ENCODE measurements at regions not wholly inside any gene's neighbourhood (a gene's known extent, or its start where the extent isn't known, plus 50 kb on each side); places are given as distances from the start of the nearest gene placed in this dataset.

DNA sequence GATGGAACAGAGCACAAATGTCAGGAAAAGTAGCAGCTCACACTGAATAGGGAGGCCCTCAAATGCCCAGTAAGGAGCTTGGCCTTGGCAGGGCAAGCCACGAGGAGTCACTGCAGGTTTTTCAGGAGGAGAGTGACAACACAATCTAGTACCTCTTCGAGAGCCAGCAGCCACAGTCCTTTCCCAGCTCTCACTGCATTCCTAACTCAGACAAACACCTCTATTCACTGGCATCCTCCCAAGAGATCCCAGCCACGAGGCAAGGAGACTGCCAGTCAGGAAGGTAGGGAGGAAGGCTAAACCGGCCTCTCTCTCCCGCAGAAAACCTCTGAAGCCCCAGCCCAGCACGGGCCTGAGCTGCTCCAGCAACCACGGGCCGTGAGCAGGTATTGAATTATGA lies 146.0 kb upstream of the SMAD3 start:
- H3K4me3 ChIP-seq: no peak overlapping the region
- H3K27ac ChIP-seq: no peak overlapping the region

DNA sequence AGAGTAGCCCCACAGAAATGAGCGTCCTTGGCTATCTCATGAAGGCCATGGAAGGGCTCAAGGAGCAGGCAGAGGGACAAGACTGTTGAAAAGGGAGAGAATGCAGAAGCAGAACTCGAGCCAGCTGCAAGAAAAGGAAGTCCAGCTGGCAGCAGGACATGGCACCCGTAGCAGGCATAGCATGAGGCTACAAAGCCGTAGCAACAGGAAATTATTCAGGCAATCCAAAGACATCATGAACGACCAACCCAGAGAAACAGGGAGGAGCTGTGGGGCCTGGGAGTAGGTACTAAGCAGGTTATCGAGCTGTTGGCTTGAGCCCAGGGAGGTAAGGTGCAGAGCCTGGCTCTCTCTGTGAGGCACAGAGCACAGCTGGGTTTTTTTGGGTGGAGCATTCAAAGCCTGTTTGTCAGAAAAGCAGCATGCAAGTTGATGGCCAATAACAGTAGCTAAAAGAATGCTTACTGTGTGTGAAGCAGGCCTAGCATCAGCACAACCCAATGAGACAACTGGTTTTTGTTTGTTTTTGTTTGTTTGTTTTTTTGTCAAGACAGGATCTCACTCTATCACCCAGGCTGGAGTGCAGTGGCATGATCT lies 144.0 kb upstream of the SMAD3 start:
- Histone ChIP-seq H3K27ac (peak overlapping the region in 2 of 21 experiments; percentile 12 to 58), H3K4me3 (no peak overlapping the region)

DNA sequence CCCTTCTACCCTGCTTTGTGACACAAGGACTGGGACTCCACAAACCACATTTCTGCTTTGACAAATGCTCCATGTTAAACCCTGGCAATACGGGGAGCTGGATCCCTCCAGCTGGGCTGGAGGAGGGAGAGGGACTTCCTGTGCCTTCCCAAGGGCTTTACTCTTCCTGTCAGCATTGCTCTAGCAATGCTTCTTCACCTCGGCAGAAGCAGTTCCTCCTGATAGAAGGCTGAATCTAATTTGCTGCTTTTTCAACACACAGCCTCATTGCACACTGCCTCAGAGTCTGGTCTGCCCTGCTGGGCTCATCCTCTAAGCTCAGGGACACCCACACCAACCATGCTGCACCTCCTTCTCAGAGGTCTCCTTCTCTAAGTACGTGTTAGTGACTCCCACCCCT lies 142.8 kb upstream of the SMAD3 start:
- Histone ChIP-seq H3K27ac (no peak overlapping the region), H3K4me3 (no peak overlapping the region)

DNA sequence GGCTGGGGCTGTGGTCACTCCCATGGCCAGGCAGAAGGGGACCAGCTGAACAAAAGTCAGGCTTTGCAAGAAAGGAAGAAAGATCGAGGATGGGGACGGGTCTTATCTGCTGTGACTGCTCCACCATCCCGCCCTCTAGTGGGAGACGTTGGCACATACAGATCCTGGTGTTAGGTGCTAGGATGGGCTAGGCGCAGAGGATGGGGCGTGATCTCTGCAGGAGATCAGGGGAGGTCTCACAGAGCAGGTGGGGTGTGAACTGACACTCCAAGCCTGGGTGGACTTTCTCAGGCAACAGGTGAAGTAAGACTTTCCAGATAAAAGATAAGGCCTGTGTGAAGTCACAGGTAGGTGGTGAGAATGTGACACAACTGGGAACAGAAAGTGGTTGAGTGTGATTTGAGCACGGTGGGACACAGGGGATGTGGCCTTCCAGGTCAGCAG lies 141.9 kb upstream of the SMAD3 start:
- Histone ChIP-seq H3K27ac (no peak overlapping the region), H3K4me3 (no peak overlapping the region)

DNA sequence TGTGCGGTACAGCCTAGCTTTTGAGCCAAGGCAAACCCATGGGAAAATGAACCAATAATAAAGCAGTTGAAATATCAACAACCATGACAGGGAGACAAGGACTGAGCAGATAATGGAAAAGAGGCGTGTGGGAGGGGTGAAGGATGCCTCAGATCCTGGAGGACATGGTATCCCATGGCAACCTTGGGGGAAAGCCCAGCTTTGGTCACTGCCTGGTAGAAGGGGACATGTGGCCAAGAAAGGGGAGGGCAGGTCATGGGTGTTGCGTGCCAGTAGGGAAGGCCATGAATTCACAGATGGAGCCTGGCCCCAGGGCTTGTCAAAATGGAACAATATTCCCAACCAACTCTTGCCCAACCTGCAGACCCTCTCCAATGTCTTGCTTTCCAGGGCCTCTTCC lies 140.5 kb upstream of the SMAD3 start:
- Histone ChIP-seq H3K4me3 (no peak overlapping the region), H3K27ac (no peak overlapping the region)

DNA sequence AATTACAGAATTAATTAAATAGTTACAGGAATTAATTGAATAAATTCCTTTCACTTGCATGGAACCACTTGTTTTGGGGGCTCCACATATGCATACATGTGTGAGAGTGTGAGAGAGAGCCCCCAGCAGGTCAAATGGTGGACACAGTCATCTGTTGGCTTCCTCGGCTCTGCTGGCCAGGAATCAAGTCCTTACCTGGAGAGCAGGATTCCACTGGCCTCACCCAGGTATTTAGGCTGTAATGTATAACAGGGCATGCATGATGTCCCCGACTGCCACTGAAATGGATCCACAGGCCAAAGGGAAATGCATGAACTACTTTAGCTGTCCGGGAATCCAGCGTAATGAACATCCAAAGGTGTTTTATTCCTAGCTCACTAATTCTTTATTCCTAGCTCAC lies 139.7 kb upstream of the SMAD3 start:
- no peak overlapping the region for H3K4me3 ChIP-seq
- H3K27ac ChIP-seq: no peak overlapping the region

DNA sequence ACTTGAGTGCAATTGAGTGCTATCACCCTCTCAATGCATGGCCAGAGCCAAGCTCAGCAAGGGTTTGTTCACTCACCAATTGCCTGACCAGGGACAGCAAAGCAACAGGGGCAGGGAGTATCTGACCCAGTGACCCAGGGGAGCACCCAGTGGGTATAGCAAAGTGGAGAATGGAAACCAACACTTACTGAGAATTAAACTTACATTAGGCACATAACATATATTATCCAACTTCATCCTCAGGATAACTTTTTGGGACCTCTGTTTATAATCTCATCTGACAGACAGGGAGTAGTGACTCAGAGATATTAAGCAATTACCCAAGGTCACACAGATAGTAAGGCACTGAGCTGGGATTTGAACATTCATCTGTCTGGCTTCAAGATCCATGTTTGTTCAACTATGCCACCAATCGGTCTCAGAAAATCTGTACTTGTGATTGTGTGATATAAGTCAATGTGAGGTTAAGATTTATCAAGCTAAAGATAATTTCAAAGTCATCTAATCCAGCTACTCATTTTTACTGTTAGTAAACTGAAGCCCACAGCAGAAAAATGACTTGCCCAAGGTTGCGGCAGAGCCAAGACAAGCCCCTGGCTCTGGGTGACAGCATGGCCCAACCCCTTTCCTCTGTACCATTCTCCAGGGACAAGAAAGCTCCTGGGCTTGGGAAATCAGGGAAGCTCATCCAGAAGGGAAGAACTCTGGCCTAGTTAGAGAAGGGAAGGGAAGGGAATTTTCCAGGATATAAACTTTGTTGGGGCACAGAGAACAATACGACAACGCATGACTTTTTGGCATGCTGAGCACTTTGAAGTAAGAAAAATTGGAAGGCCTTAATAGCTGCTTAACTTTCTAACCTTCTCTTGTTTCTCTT lies 138.0 kb upstream of the SMAD3 start:
- no peak overlapping the region for H3K4me3 ChIP-seq
- peak overlapping the region in 1 of 21 experiments; percentile 20 for H3K27ac ChIP-seq

DNA sequence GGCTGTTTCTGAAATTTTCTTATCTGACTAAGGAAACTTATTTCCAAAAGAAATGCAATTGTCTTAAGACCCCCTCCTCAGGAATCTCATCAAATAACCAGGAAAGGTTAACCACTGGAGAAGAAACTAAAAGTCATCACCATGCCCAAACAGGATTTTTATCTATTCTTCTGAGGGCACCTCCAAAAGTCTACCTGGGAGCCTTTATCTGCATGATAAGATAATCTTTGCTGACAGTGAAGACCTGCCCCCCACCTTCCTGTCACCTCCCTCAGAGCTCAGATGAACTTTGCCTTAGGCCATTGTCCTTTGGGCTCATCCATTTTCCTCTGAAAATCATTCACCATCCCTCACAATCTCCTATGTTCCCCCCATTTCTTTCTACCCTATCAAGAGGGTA lies 137.3 kb upstream of the SMAD3 start:
- Histone ChIP-seq H3K27ac (peak overlapping the region in 1 of 21 experiments; percentile 20), H3K4me3 (no peak overlapping the region)

DNA sequence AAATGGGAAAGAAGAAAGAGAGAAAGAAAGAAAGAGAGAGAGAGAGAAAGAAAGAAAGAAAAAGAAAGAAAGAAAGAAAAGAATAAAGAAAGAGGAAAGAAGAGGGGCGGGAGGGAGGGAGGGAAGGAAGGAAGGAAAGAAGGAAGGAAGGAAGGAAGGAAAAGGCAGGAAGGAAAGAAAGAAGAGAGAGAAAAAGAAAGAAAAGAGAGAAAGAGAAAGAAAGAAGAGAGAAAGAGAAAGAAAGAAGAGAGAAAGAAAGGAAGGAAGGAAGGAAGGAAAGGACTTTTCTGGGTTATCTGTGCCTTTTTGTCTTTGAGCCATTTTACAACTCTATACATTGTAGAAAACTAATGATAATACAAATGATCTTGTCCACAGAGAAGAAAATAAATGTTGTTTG lies 136.6 kb upstream of the SMAD3 start:
- Histone ChIP-seq H3K27ac (no peak overlapping the region), H3K4me3 (no peak overlapping the region)

DNA sequence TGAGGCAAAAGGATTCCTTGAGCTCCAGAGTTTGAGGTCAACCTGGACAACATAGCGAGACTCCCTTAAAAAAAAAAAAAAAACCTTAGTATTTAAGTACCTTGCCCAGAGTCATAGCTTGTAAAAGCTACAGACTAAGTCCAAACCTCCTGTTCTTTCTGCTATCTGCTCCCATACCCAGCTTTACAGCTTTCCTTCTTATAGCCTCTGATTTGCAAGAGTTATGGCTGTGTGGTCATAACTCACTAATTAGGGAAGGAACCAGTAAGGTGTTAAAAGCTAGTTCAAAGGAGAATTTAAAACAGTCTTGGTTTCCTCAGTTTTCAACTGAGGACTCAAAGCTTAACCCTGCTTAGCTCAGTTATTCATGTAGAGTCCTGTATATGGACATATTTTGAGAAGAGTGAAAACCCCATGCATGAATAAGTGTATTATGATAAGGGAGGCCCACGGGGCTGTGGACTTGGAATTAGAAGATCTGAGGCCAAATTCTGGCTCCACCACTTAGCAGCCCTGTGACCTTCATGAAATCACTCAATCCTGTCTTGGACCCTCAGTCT lies 135.5 kb upstream of the SMAD3 start:
- H3K4me3 ChIP-seq: no peak overlapping the region
- no peak overlapping the region for H3K27ac ChIP-seq

DNA sequence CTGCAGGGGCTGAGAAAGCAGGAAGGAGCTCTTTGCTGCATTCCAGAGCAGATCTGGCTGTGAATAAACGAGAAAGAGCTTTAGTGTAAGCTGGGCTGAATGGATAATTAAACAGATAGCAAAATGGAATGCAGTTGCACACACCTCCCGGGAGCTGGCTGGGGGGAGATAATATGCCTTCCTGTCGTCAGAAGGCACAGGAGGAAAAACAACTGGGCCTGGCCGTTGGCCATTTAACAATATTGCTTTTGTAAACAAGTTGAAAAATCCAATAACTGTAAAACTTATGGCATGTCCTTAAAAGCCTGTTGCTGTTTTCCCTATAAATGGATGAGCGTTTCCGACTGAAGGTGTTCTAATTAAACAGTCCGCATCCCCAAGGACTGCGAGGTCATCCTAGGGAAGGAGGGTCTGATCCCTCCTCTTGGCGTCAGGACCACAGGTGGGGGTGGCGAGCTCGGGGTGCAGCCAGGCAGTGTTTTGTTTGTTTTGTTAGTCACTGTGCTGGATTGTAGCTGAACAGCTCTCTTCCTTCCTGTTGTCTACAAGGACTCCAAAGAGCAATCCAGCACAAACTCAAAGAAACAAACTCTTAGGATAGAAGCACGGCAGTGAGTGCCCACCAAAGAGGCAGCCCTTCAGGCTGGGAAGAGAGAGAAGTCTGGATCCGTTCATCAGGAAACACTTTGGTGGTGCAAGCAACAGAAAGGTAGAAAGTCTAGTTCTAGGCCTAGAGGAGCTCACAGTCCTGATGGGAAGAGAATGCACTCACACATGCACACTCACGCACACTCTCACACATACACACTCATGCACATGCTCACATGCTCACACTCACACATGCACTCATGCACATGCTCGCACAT lies 133.4 kb upstream of the SMAD3 start:
- Histone ChIP-seq H3K4me3 (no peak overlapping the region), H3K27ac (no peak overlapping the region)

DNA sequence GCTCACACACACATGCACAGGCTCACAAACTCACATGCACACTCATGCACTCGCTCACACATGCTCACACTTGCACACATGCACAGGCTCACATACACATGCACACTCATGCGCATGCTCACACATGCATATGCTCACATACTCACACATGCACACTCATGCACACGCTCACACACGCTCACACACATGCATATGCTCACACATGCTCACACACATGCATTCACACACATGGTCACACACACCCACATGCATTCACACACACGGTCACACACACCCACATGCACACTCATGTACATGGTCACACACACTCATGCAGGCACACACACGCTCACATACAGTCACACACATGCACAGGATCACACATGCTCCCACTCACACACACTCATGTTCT lies 132.8 kb upstream of the SMAD3 start:
- Histone ChIP-seq H3K4me3 (no peak overlapping the region), H3K27ac (no peak overlapping the region)

DNA sequence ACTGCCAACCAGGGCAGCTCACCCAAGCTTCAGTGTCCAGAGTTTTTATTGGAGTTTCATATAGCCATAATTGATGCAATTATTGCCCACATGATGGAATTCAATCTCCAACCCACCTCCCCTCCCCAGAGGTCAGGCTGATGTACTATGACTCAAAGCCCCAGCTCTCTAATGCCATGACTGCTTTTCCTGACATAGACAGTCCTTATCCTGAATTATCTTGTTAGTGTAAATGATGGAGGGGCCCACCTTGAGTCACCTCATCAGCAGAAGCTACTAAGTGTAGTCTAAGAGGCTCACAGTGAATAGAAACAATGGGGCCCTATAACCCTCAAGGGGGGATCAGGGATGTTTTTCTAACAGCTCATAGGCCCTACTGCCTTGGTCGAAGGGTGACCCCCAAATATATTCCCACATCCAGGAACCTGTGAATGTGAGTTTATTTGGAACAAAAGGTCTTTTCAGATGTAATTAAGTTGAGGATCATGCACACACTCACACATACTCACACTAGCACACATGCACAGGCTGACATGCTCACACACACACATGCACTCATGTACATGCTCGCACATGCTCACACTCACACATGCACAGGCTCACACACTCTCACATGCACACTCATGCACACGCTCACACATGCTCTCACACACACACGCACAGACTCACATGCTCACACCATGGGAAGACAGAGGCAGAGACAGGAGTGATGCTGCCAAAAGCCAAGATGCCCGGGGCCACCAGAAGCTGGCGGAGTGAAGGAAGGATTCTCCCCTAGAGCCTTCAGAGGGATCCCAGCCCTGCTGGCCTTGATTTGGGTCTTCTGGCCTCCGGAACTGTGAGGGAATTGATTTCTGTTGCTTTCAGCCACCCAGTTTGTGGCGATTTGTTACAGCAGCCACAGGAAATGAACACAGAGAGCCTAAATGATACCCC lies 131.2 kb upstream of the SMAD3 start:
- Histone ChIP-seq H3K4me3 (no peak overlapping the region), H3K27ac (no peak overlapping the region)

DNA sequence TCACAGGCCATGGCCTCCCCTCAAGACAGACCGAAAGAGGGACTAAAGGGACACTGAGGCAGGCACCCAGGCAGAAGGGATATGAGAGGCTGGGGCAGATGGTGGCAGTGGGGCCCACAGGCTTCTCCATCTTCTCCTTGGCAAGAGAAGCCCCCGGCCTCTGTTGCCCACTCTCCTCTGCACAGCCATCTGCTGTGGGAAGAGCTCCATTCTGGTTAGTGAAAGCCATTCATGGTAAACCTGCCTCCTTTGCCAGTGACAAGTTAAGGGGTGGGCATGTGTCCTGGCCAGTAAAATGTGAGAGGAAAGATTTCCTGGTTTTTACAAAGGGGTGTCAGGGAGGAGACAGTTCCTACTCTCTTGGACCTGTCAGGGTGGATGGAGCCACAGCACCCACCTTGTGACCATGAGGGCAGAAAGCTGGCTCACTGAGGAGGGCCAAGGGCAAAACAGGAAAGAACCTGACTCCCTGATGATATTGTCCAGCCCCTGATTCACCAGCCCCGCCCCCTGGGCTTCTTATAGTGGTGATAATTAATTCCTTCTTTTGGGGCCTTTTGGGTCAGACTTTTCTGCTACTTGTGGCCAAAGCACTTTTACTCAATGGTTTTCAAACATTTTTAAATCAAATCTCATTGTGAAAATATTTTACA lies 130.4 kb upstream of the SMAD3 start:
- H3K27ac ChIP-seq: no peak overlapping the region
- H3K4me3 ChIP-seq: no peak overlapping the region

DNA sequence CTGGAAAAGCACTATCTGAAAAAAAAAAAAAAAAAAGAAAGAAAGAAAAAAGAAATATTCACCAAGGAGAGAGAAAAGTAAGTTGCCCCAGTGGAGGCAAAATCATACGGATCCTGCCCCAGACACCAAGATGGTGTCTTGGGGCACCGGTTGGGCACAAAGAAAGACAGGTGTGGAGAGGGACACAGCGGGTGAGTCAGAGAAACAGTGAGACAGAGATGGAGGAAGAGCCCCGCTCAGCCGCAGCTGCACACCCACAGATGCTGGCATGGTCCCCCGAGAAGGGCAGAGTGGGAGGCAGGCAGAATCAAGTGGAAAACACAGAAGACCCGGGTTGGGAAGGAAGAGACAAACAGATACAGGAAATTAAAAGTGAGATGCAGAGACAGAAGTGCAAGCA lies 129.7 kb upstream of the SMAD3 start:
- Histone ChIP-seq H3K4me3 (no peak overlapping the region), H3K27ac (peak overlapping the region in 8 of 21 experiments; percentile 6 to 66 (median 44))

DNA sequence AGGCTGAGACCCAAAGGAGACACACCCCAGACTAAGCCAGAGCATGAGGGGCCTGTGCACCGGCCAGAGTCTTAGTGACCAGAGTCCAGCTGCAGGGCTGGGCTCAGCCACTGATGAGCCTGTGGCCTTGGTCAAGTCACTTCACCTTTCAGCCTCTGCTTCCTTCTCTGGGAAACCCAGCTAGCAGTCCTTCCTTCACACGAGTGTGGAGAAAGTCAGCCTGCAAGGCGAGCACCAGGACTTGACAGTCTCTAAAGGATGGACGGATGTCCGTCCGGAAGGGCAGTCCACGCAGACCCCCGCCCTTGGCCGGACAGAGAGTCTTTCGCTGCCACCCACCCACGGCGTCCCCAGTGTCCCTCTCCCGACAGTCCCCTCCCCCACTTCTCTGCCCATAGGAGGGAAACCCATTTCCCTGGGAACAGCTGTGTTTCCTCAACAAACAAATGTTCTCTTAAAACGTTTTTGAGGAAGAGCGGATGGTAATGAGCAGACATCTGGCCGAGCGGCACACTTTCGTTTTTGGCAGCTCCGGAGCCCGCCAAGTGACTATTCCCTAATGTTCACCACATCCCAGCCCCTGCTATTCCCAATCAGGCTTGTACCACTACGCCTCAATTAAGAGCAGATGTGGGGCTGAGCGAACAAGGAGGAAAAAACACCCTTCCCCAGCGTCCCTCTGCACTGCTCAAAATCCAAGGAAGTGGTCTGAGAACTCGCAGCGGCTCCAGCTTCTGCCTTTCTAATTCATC lies 129.1 kb upstream of the SMAD3 start:
- Histone ChIP-seq H3K27ac (peak overlapping the region in 11 of 21 experiments; percentile 6 to 66 (median 45)), H3K4me3 (peak overlapping the region in 3 of 7 experiments; percentile 10 to 17 (median 13))

DNA sequence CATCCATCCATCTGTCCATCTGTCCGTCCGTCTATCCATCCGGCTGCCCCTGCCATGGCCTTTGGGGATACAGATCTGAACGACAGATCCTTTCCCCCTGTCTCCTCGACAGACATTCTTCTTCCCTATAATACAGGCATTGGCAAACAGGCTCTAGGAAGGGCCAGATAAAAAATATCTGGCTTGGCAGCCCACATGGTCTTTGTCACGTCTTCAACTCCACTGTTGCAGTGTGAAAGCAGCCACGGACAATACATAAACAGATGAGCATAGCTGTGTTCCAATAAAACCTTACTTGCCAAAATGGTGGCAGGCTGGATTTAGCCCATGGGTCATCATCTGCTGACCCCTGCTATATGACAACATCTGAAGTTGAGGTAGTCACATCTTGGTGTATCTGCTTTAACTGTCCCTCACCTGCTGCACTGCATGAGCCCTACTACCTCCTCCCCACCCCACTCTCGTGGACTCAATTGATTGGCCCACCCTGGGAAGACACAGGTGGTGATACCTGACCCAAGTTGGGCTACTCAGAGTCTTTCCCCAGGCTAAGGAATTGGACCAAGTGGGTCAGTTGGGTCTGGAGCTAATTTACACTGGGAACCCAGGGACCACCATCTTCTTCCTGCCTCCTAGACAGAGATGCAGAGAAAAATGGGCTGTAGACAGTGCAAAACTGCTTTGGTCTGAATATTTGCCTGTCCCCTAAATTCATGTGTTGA lies 128.4 kb upstream of the SMAD3 start:
- peak overlapping the region in 4 of 21 experiments; percentile 11 to 55 (median 52) for H3K27ac ChIP-seq
- H3K4me3 ChIP-seq: no peak overlapping the region
